AG10803 (cell line): ENCODE measurements at regions not wholly inside any gene's neighbourhood (a gene's known extent, or its start where the extent isn't known, plus 50 kb on each side); places are given as distances from the start of the nearest gene placed in this dataset.
A peak's percentile ranks its signal among the peaks of the same experiment; 100 is the strongest.
"Not testable (repeated sequence)": the region's sequence is repeated elsewhere in the genome, so short reads cannot be mapped to it uniquely, and the experiment has no call there.

ENCODE experiments used
- DNase-seq: peaks from one replicate; pipeline ENCODE4 v3.0.0; 2010; ENCODE audit warnings: low read depth
- H3K4me3 ChIP-seq: 2 replicates; pipeline ENCODE4 v1.5.1; 2011; ENCODE audit warnings: mild to moderate bottlenecking, low read length, control low read depth
- TF ChIP-seq, protein P1 (sequence below): conservative IDR thresholded peaks from 2 replicates; pipeline ENCODE4 v1.5.1; 2011; ENCODE audit warnings: mild to moderate bottlenecking, low read length, control low read depth, inconsistent platforms

DNA sequence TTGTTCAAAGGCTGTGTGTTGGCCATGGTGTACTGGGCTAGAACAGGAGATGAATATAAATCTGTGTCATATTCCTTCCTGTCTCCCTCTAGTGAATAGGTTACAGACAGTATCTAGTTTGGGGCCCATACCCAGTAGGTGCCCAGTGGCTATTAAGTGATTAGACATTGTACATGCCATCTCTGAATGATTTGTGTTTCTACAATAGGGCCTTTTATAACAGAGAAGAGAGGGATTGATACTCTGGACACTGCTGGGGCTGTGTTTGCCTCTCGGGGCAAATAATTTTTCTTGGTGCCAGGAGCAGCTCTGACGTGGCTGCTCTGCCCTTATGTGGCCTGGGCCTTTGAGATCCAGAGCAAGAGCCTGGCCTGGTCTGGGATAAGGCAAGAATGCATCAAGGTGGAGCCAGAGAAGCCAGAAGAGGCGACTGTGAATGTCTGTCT is 403.1 kb downstream of the SPRY2 start:
- TF ChIP-seq, protein P1, sequence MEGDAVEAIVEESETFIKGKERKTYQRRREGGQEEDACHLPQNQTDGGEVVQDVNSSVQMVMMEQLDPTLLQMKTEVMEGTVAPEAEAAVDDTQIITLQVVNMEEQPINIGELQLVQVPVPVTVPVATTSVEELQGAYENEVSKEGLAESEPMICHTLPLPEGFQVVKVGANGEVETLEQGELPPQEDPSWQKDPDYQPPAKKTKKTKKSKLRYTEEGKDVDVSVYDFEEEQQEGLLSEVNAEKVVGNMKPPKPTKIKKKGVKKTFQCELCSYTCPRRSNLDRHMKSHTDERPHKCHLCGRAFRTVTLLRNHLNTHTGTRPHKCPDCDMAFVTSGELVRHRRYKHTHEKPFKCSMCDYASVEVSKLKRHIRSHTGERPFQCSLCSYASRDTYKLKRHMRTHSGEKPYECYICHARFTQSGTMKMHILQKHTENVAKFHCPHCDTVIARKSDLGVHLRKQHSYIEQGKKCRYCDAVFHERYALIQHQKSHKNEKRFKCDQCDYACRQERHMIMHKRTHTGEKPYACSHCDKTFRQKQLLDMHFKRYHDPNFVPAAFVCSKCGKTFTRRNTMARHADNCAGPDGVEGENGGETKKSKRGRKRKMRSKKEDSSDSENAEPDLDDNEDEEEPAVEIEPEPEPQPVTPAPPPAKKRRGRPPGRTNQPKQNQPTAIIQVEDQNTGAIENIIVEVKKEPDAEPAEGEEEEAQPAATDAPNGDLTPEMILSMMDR: no peak
- H3K4me3 ChIP-seq: no peak overlapping the region
- DNase-seq: no peak

DNA sequence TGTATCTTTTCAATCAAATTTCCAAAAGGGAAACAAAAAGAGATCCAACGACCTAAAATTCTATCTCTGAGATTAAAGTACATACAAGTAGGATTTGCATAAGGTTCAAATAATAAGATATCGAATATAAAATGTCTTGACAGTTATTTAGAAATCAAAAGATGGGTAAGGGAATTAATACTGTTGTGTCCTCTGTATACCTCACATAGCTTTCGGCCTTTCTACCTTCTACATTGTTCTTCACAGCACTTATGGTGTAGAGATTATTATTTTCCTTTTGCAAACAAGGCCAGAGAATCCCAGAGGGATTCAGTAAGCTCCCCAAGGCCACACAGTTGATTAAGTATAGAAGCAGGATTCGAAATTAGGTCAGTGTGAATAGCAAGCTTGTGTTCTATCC is 403.6 kb downstream of the SPRY2 start:
- TF ChIP-seq, protein P1: no peak
- H3K4me3 ChIP-seq: no peak overlapping the region
- DNase-seq: no peak

DNA sequence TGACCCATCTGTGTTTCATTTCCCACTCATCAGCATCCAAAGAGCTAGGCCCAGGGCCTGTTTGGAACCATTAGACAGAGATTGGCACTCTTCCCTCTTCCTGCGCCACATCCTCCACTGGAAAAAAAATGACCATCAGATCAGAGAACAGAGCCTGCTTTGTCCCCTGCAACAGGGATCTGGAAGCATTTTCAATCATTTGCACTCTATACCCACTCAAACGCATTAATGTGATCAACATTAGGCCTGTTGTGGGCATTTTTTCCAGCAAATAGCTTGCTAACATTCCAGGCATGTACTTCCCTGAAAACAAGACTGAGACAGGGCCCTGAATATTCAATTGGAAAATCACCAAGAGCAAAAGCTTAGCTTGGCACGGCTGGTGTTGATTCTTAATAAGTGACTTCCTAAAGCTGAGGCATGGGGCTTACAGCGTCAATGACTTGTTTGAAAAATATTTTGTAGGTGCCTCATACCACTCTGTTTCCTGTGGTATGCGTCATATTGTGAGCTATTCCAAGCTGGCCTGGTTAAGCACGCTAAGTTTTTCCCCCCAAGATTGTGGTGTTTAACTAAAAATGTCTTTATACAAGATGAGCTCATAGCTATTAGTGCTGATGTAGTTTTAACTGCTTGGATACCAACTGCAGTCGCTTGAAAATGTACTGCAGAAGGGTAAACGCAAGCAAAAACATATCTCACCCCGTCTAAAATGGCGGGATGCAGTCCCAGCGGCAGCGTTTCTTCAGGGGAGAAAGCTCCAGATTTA is 404.4 kb downstream of the SPRY2 start:
- no peak overlapping the region for H3K4me3 ChIP-seq
- peak; percentile 100 for DNase-seq
- TF ChIP-seq, protein P1: no peak

DNA sequence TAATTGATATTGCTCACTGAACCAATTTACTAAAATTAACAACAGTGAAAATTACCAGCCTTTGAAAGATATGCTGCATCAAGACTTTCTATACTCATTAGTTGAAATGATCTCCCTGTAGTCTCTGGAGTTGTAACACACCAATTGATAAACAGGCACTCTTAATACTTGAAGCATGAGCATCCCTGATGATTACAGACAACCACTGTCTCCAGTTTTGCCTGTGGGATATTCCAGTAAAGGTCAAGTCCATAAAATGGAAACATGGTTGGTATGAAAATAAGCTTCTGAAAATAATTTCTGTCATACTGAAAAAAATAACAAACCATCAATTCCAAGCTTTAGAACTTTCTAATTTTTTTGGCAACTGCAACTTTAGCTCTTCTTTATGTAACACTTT is 405.8 kb downstream of the SPRY2 start:
- TF ChIP-seq, protein P1: no peak
- no peak overlapping the region for H3K4me3 ChIP-seq
- peak; percentile 57 for DNase-seq

DNA sequence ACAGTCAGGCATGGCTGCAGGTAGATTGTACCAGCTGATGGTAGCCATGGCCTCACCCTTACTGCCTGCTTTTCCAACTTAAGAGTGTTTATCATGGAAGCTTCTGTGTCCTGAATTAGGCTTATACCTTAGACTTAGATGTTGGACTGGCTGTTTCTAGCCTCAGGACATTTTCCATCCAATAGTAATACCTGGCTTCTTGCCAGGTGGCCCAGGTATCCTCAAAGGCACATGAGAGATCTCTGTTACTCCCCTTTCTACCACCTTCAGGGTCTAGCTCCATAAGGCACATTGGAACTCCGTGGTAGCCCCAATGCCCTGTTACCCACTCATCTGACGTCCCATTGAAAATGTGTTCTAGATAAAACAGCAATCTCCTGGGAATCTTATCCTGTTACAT is 407.5 kb downstream of the SPRY2 start:
- no peak for DNase-seq
- H3K4me3 ChIP-seq: no peak overlapping the region
- TF ChIP-seq, protein P1: no peak

DNA sequence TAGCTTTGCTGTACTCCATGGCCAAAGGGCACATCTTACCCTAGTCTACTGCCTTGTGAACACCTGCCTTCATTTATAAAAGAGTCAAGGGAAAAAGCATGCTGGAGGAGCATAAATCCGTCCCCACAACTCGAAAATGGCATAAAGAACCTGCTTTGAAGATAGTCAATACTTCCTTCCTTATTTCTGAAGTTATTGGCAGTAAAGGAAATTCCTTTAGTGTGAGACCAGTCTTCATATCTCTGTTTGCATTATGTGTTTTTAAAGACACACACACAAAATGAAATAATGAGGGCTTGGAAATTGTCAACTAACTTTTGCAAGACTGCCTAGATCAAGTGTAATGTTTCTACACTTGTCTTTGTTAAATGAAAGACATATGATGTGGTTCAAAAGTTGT is 408.4 kb downstream of the SPRY2 start:
- DNase-seq: no peak
- TF ChIP-seq, protein P1: no peak
- H3K4me3 ChIP-seq: no peak overlapping the region

DNA sequence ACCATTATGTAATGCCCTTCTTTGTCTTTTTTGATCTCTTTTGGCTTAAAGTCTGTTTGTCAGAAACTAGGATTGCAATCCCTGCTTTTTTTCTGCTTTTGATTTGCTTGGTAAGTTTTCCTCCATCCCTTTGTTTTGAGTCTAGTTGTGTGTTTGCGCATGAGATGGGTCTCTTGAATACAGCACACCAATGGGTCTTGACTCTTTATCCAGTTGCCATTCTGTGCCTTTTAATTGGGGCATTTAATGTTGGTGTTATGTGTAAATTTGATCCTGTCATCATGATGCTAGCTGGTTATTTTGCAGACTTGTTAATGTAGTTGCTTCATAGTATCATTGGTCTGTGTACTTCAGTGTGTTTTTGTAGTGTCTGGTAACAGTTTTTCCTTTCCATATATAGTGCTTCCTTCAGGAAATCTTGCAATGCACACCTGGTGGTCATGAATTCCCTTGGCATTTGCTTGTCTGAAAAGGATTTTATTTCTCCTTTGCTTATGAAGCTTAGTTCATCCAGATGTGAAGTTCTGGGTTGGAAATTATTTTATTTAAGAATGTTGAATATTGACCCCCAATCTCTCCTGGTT is 416.9 kb downstream of the SPRY2 start:
- not testable (repeated sequence) for H3K4me3 ChIP-seq, DNase-seq
